HG03457 (cell line): ENCODE measurements at regions not wholly inside any gene's neighbourhood (a gene's known extent, or its start where the extent isn't known, plus 50 kb on each side); places are given as distances from the start of the nearest gene placed in this dataset.
"Not testable (repeated sequence)": the region's sequence is repeated elsewhere in the genome, so short reads cannot be mapped to it uniquely, and the experiment has no call there.

Experiments
- ATAC-seq: cut with Tn5 transposase; IDR thresholded peaks from one replicate; pipeline ENCODE4 v1.9.1; 2021; ENCODE audit warnings: moderate number of reproducible peaks; ENCODE audit not compliant: unreplicated experiment

DNA sequence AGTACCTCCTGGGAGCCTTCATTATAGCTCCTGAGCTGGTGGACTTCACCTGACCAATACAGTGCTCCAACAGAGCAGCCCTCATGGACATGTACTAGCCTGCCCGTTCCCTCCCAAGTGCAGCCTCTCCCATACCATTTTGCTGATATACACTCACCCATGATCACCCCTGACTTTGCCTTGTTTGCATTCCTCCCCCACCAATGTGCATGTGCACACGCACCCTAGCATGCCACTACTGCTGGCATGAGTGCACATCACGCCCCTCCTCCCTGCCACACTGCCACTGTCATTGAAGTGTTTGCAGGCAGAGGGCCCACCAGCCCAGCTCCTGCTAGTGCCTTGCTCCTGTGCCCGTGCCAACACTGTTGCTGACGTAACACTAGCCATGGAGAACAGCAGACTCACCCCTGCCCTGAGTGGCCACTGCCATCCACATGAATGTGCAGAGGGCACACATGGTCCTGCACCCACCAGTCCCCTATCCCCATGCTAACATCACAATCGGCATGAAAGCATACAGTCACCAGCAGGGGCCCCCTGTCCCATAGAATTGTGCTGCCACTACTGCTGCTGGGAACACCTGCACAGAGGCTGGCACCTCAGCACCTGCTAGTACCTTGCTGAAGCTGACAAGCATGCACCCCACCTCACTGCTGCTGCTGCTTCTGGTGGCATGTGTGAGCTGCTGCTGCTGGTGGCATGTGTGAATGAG lies 110.3 kb downstream of the SINHCAF start:
- no peak for ATAC-seq

DNA sequence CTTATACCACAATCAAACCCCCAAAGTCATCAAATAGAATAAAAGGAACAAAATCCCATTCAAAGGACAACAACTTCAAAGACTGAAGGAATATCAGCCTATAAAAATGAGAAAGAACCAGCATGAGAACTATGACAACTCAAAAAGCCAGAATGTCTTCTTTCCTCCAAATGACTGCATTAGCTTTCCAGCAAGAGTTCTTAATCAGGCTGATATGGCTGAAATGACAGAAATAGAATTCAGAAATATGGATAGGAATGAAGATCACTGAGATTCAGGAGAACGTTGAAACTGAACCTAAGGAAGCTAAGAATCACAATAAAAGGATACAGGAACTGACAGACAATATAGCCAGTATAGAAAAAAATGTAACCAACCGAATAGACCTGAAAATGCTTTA lies 109.5 kb downstream of the SINHCAF start:
- ATAC-seq: no peak

DNA sequence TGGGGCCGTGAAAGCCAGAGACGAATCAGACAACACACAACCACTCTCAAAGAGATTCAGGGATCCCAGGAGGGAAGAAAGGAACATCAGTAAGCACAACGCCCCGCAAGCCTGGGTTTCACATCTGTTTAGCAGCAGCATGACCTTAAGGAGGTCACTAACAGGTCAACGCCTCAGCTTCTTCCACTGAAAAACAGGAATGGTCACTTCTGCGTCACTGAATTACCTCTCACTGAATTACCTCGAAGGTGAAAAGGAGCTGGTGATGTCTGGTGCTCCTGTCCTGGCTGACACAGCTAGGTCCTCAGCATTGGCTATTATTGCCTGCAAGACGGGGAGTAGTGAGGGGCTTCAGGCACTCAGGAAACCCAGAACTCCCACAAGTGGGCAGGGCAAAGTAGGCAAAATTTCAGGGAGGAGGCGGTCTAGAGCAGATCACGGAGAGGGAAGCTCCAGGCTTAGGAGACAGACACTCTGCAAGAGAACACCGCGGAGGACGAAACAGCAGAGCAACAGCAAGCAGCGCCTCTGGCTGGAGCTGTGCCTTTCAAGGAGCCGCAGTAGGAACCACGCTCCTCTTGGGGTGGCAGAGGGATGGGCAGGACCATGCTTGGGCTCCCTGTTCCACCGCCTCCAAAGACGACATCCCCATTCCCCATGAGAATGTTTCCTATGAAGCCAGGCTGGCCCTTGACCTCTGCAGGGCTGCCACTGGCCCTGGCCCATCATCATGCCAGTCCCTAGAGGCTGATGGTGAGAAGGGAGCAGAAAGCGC lies 108.4 kb downstream of the SINHCAF start:
- ATAC-seq: no peak

DNA sequence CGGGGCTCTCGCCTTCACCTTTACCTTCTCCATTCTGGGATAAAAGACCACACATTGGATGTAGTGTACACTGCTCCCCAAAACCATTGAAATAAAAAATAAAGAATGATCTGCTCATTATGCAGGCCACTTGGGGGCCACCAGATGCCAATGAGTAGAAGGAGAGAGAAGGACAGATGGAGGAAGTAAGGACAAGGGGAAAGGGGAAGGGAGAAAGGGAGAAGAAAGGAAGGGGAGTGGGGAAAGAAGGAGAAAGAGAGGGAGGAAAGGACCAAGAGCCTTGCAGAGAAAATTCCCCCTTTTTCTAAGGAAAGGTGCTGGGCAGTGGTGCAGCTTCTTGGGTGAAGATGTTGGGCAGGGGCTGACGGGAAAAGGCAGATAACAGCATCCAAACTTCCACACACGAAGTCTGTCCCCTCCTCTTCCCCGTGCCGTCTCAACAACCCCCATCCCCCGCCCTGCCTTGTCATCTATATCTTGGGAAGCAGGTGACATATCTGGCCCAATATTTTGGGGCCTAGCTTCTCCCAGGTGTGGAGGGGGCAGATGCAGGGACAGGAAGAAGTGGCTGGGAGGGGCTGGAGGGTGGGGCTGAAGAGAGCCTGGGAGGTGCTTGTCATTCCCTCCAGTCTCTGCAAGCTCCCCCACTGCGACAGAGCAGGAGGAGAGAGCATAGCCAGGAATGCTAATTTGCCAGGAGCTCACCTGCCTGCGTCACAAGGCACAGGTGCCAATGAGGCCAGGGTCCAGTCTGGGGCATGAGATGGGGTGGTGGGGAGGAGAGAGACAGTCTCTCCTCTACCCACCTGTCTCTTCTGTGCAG lies 107.5 kb downstream of the SINHCAF start:
- ATAC-seq: no peak

DNA sequence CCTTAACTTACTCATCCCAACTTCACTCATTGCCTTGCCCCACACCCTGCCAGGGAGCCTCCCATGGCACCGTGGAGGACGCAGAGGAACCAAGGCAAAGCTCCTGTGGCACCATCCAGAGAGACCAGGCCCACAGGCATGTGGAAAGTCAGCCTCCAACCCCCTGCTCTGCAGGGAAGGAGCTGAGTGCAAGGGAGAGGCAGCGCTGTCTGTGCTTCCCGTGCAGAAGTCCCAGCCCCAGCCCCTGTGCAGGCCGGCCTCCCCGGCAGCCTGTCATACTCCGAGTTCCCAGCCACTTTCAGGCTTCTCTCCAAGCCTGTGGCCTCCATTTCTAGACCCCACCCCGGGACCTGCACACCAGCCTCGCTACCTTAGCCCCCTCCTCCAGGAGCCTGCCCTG lies 106.4 kb downstream of the SINHCAF start:
- no peak for ATAC-seq

DNA sequence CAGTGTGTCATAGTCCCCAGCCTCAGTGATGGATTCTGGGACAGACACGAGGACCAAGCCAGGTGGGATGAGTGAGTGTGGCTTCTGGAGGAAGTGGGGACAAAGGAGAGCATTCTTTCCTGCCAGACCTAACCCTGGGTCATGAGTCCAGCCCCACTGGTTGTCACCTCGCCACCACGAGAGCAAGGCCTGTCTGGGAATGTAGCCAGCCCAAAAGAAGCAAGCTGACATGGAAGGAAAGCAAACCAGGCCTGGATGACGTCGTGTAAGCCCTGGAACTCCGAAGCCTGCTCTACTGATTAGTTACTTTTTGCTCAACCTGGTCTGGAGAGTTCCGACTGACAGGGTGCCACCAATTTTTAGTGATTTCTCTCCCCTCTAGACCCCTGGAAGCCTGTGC lies 105.9 kb downstream of the SINHCAF start:
- no peak for ATAC-seq

DNA sequence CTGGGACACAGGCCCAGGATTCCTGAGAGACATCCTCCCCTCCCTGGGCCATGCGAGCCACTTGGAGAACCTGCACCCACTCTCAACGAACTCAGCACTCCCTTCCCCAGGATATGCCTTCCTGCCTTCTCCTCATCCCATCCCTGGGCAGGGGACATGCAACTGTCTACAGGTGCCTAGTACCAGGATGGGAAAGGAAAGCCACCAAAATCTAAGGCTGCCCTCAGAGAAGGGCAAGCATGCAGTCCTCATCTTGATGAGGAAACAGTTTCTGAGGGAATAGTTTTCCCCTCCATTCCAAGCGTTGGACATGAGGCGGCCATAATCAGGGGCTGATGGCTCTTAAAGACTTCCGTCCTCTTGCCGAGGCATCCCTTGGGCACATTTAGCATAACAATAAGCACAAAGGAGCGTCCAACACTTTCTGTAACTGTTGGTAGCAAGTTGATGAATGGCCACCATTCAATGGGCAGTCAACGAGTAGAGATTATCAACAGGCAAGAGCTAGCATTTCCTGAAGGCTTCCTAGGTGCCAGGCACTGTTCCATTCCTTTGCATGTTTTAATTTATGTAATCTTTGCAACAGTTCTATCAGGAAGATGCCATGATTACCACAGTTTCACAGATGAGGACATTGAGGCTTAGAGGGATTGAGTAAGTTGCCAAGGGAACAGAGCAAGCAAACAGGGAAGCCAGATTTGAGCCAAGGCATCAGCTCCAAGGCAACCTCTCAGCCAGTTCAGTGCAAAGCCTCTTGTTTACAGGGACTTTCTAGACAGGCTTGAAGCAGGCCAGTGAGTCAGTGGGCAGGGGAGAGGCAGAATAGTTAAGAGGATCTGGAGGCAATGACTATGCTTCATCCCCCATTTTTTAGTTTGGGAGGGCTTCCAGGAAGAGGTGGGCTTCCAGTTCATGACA lies 105.1 kb downstream of the SINHCAF start:
- ATAC-seq: no peak

DNA sequence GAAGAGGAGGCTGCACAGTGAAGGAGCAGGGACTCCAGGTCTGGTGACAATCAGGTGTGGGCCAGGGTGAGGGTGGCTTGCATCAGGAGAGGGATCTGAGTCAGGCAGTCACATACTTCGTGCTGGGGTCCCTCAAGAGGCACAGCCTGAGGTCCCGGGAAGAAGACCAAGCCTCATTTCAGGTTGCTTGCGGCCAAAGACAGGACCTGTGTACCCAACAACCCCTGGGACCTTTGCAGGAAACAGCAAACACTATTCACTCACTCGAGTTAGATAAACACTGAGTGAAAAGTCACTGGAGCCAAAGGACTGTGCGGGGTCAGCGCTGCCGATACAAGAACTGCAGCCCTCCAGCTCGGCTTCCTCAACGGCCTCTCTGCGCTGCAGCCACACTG lies 104.4 kb downstream of the SINHCAF start:
- ATAC-seq: no peak

DNA sequence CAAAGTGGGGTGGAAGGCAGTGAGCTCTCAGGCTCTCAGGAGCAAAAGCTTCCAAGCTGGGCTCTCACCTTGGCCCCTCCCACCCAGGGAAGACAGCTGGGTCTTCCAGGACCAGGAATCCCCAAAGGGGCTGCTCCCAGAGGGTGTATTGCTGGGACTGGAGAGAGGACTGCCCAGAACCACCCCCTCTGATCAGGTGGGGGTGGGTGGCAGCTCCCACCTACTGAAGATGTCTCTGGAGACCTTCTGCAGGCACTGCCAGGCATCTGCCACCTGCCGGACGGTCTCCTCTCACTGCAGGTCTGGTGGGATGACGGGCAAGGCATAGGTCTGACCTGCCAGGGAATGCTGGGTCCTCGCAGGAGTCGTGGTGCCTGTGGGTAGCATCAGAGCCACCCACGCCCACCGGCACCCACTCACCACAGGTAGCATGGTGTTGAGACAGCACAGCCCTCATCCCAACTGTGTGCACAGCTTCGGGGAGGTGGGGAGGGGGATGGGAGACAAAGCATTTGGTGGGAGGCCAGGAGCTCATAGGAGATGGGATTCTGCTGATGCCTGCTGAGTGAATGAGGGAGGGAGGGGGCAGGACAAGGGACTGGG lies 103.2 kb downstream of the SINHCAF start:
- ATAC-seq: no peak

DNA sequence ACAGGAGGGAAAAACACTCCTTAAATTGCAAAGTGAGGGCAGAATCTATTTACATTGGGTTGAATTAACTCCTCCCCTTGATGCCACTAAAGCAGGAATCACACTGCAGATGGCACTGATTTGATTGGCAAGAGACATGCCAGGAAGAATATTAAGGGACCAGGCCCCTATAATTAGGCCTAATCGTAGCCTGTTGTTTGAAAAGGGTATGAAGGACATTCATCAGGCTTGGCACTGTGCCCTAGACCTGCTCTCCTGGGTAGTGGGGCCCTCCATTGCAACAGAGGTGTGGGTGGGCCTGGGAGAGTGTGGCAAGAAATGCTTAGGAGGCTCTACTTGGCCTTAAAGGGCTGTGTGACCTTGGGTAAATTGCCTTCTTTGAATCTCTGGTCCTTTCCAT lies 102.3 kb downstream of the SINHCAF start:
- not testable (repeated sequence) for ATAC-seq

DNA sequence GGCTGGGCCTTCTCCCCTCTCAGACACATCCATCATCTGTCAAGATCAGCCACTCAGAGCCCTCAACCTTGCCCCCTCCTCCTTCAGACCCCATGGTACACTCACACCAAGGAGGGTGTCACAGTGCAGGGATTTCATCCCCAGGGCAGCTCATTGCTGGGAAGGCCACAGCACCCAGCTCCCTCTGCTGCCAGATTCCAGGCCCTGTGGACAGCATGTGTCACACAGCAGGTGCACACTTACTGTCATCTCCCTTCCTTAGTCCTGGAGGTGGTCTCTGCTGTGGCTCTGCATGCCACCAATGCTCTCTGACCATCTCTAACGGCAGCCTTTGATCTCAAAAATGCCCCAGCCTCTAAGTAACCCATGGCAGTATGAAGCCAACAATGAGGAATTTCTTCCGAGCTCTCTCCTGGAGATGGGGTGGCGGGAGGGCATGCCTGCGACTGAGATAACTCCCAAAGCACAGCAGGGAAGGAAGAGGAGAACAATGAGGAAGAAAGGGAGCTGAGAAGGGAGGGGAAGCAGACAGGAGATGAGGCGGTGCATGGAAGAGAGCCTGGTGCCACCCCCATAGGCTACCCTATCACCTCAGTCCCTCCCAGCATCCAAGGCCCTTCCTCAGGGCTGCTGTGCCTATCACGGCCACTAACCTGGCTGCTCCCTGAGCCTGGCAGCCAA lies 101.0 kb downstream of the SINHCAF start:
- ATAC-seq: no peak

DNA sequence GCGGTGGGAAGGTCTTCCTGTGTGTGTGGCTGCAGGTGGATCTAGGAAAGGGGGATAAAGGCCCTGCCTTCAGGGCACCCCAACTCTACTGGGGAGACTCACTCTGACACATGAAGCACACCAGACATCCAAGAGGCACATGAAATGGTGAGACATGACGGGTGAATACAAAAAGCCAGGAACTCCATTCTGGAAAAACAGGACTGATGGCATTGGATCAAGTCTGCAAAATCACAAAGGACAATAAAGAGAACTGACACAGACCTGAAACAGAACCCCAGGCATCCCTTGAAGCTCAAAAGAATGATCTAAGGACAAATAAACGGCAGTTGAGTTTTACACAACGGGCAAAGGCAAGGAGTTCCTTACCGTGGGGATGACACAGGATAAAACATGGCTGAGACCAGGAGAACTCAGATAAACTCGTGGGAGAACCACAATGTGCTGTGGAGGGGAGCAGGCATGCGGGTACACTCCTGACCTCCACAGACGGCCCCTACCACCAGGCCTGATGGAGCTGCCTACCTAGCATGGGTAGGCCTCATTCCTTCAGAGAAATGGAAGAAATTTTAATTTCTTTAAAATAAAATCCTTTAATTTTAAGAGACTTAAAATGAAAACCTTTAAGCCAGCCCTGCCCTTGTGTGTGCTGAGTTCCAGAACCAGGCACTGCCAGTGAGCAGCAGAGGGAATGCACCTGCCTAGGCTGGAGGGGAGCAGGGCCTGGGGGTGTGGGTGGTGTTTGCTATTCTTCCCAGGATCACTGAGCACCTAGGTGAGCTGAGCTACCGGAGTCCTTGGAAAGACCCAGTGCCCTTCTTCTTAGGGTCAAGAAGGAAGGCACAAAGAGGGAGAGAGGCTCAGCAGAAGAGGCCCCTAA lies 100.1 kb downstream of the SINHCAF start:
- no peak for ATAC-seq

DNA sequence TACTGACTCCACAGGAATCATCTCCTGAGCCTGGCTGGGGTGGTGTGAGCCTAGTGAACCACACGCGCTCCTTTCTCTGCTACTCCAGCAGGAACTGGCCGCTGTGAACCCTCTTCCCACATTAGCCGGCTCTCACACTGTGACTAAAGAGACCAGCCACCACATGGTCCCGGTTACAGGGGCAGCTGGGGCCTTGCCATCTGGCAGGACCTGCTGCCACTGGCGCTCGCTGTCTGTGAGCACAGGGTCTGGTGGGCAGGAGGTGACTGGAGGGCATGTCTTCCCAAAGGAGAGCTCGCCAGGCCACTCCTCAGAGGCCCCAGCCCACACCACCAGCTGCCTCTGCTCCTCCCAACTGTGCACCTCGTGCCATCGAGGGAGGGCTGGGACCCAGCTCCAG lies 99.3 kb downstream of the SINHCAF start:
- no peak for ATAC-seq

DNA sequence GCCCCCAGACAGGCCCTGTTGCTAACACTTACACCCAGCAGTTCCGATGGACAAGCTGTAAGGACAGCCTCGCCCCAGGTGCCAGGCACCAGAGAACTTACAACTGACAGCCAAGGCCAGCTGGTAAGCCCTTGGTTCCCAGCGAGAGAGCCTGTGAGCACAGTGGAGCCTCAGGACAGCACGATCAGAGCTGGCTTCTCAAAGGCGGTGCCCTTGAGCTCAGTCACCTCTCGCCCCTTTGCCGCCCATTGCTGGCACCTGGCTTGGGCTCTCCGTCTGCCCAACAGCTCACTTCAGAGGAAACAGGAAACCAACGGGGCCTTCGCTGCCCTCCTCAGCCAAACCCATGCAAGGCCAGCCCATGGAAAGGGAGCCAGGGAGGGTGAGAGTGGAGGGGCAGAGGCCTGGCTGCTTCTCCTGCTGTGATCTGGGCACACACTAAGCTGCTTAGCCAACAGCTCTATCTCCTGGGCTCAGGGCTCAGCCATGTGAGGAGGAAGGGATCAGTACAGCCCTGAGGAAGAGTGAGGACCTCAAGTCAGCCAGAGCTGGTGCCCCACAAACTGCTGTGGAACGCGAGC lies 98.5 kb downstream of the SINHCAF start:
- no peak for ATAC-seq

DNA sequence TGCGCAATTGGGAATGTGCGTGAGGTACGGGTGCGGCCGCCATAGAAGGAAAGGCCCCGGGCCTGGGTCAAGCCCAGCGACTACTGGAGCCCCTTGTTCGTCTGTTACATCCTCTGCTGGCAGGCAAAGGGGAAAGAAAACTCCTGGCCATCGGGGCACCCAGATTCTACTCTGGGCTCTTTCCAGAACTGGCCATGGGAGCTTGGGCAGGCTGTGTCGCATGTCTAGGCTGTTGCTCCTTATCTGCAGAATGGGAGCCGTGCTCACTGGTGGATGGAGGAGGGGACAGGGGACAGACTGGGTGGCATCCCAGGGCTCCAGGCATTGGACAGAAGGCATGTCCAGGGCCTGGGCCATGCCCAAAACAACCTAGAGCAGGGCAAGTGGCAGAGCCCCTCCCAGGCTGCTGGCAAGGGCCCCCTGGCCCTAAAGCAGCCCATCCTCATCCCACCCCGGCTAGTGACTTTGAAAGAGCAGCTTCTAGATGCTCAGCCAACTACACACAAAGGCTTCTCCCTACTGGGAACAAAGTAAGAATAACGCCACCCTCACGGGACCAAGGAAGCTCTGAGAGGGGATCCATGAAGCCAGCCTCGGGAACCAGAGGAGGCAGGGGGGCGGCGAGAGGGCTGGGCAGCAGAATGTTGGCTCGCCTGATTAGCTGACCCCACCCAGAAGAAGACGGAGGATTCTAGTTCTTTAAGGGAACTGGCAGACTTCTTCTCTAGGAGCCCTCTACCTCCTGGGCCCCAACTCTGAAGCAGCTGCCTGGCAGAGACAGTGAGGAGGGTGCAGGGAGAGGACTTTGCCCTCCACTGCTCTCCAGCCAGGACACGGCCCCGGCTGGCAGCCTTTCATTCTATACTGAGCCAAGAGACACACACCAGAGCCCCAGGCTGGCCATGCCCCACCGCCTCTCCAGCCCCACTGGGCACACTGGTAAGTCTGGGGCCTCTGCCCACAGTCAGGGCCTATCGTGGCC lies 96.8 kb downstream of the SINHCAF start:
- no peak for ATAC-seq

DNA sequence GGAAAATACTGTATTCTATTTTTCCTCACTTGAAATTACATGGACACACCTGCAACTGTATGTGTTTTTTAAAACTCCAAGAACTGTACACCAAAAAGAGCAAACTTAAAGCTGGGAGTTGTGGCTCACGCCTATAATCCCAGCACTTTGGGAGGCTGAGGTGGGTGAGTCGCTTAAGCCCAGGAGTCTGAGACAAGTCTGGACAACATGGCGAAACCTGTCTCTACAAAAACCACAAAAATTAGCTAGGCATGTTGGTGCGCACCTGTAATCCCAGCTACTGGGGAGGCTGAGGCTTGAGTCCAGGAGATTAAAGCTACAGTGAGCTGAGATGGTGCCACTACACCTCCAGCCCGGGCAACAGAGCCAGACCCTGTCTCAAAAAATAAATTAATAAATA lies 95.9 kb downstream of the SINHCAF start:
- ATAC-seq: no peak
